ENCODE measurements at regions not wholly inside any gene's neighbourhood (a gene's known extent, or its start where the extent isn't known, plus 50 kb on each side); places are given as distances from the start of the nearest gene placed in this dataset.

GRCh38 chr3:7977245-7978086 lies 524.2 kb upstream of the LMCD1 start:
- DNase-seq (ENCODE audit: extremely low read depth, insufficient read length) = no peak
- Histone ChIP-seq H3K27me3 (replicated peaks; ENCODE audit: control insufficient read depth, insufficient read depth, low read length) (no peaks in the 10 kb centered on the region), H3K4me3 (replicated peaks; ENCODE audit: low read depth, low read length) (no peak overlapping the region), H3K36me3 (ENCODE audit: control insufficient read depth, insufficient read depth, low read length) (no peaks in the 10 kb centered on the region)
- TF ChIP-seq CTCF (IDR thresholded peaks at IDR 0.05; ENCODE audit: insufficient read depth, low read length, poor library complexity, severe bottlenecking) = no peak

- H3K27me3 ChIP-seq (replicated peaks; ENCODE audit: control insufficient read depth, insufficient read depth, low read length) = no peaks in the 10 kb centered on the region
- TF ChIP-seq CTCF (IDR thresholded peaks at IDR 0.05; ENCODE audit: insufficient read depth, low read length, poor library complexity, severe bottlenecking) = no peak
- no peaks in the 10 kb centered on the region for H3K36me3 ChIP-seq (ENCODE audit: control insufficient read depth, insufficient read depth, low read length)
- H3K4me3 ChIP-seq (replicated peaks; ENCODE audit: low read depth, low read length) = no peak overlapping the region
- DNase-seq (ENCODE audit: extremely low read depth, insufficient read length) = no peak
These were observed 523.6 kb upstream of the LMCD1 start for GRCh38 chr3:7978087-7978422.

- Histone ChIP-seq H3K4me3 (replicated peaks; ENCODE audit: low read depth, low read length) (no peak overlapping the region), H3K36me3 (ENCODE audit: control insufficient read depth, insufficient read depth, low read length) (no peaks in the 10 kb centered on the region), H3K27me3 (replicated peaks; ENCODE audit: control insufficient read depth, insufficient read depth, low read length) (no peaks in the 10 kb centered on the region)
- no peak for DNase-seq (ENCODE audit: extremely low read depth, insufficient read length)
- no peak for TF ChIP-seq CTCF (IDR thresholded peaks at IDR 0.05; ENCODE audit: insufficient read depth, low read length, poor library complexity, severe bottlenecking)
These were observed 519.5 kb upstream of the LMCD1 start for GRCh38 chr3:7982126-7982525.

- Histone ChIP-seq H3K4me3 (replicated peaks; ENCODE audit: low read depth, low read length) (no peak overlapping the region), H3K27me3 (replicated peaks; ENCODE audit: control insufficient read depth, insufficient read depth, low read length) (no peaks in the 10 kb centered on the region), H3K36me3 (ENCODE audit: control insufficient read depth, insufficient read depth, low read length) (no peaks in the 10 kb centered on the region)
- no peak for DNase-seq (ENCODE audit: extremely low read depth, insufficient read length)
- no peak for TF ChIP-seq CTCF (IDR thresholded peaks at IDR 0.05; ENCODE audit: insufficient read depth, low read length, poor library complexity, severe bottlenecking)
These were observed 502.2 kb upstream of the LMCD1 start for GRCh38 chr3:7999384-7999783.

GRCh38 chr3:8001307-8001706 lies 500.3 kb upstream of the LMCD1 start:
- Histone ChIP-seq H3K4me3 (replicated peaks; ENCODE audit: low read depth, low read length) (no peak overlapping the region), H3K36me3 (ENCODE audit: control insufficient read depth, insufficient read depth, low read length) (no peaks in the 10 kb centered on the region), H3K27me3 (replicated peaks; ENCODE audit: control insufficient read depth, insufficient read depth, low read length) (no peaks in the 10 kb centered on the region)
- no peak for DNase-seq (ENCODE audit: extremely low read depth, insufficient read length)
- no peak for TF ChIP-seq CTCF (IDR thresholded peaks at IDR 0.05; ENCODE audit: insufficient read depth, low read length, poor library complexity, severe bottlenecking)

GRCh38 chr3:8001712-8002111 lies 499.9 kb upstream of the LMCD1 start:
- Histone ChIP-seq H3K27me3 (replicated peaks; ENCODE audit: control insufficient read depth, insufficient read depth, low read length) (no peaks in the 10 kb centered on the region), H3K36me3 (ENCODE audit: control insufficient read depth, insufficient read depth, low read length) (no peaks in the 10 kb centered on the region), H3K4me3 (replicated peaks; ENCODE audit: low read depth, low read length) (no peak overlapping the region)
- no peak for TF ChIP-seq CTCF (IDR thresholded peaks at IDR 0.05; ENCODE audit: insufficient read depth, low read length, poor library complexity, severe bottlenecking)
- DNase-seq (ENCODE audit: extremely low read depth, insufficient read length) = no peak
